Trophoblast cell (in vitro differentiated cells and primary cell): ENCODE measurements at regions not wholly inside any gene's neighbourhood (a gene's known extent, or its start where the extent isn't known, plus 50 kb on each side); places are given as distances from the start of the nearest gene placed in this dataset.

Experiments
- DNase-seq, 2 donors: peaks; one replicate each; pipeline ENCODE4 v3.0.0-alpha.2; 2016
- H2AFZ ChIP-seq: 2 replicates; pipeline ENCODE4 v1.6.1; 2013; ENCODE audit warnings: low read length, moderate library complexity, mild to moderate bottlenecking; ENCODE audit not compliant: insufficient read depth, poor library complexity
- H2AK5ac ChIP-seq: 2 replicates; pipeline ENCODE4 v1.6.1; 2013; ENCODE audit warnings: mild to moderate bottlenecking, low read length
- H2BK120ac ChIP-seq: 2 replicates; pipeline ENCODE4 v1.6.1; 2013; ENCODE audit warnings: low read length, mild to moderate bottlenecking, moderate library complexity; ENCODE audit not compliant: insufficient read depth, poor library complexity
- H2BK12ac ChIP-seq: 2 replicates; pipeline ENCODE4 v1.6.1; 2013; ENCODE audit warnings: mild to moderate bottlenecking, low read length, moderate library complexity
- H2BK5ac ChIP-seq: 2 replicates; pipeline ENCODE4 v1.6.1; 2013; ENCODE audit warnings: low read length, low read depth, moderate library complexity, mild to moderate bottlenecking; ENCODE audit not compliant: poor library complexity
- H3K14ac ChIP-seq: 2 replicates; pipeline ENCODE4 v1.6.1; 2013; ENCODE audit warnings: mild to moderate bottlenecking, low read length
- H3K18ac ChIP-seq: 2 replicates; pipeline ENCODE4 v1.6.1; 2013; ENCODE audit warnings: mild to moderate bottlenecking, low read length
- H3K23ac ChIP-seq: 2 replicates; pipeline ENCODE4 v1.6.1; 2013; ENCODE audit warnings: low read length
- H3K27ac ChIP-seq: 2 replicates; pipeline ENCODE4 v1.5.1; 2013; ENCODE audit warnings: low read depth, mild to moderate bottlenecking, inconsistent platforms, low read length, moderate library complexity
- H3K27me3 ChIP-seq: 2 replicates; pipeline ENCODE4 v1.6.1; 2013; ENCODE audit warnings: inconsistent platforms, mild to moderate bottlenecking, low read length, moderate library complexity; ENCODE audit not compliant: insufficient read depth
- H3K36me3 ChIP-seq, 2 experiments: 1 replicate in 1 of 2; 2 replicates in 1 of 2; pipeline ENCODE4 v1.6.1; 2013; ENCODE audit warnings: low read length in 2 of 2, mild to moderate bottlenecking in 2 of 2, moderate library complexity in 1 of 2; ENCODE audit not compliant: insufficient read depth in 2 of 2, control insufficient read depth in 1 of 2
- H3K4ac ChIP-seq: 2 replicates; pipeline ENCODE4 v1.6.1; 2013; ENCODE audit warnings: low read depth, mild to moderate bottlenecking, low read length, moderate library complexity
- H3K4me1 ChIP-seq, 2 experiments: 1 replicate in 1 of 2; 2 replicates in 1 of 2; pipeline ENCODE4 v1.6.1; 2013; ENCODE audit warnings: low read length in 2 of 2, mild to moderate bottlenecking in 2 of 2, moderate library complexity in 1 of 2; ENCODE audit not compliant: insufficient read depth in 2 of 2, control insufficient read depth in 1 of 2
- H3K4me2 ChIP-seq: 2 replicates; pipeline ENCODE4 v1.6.1; 2013; ENCODE audit warnings: inconsistent platforms, mild to moderate bottlenecking, low read length, moderate library complexity
- H3K4me3 ChIP-seq: 2 replicates; pipeline ENCODE4 v1.5.1; 2013; ENCODE audit warnings: mild to moderate bottlenecking, low read depth, low read length, inconsistent platforms
- H3K79me1 ChIP-seq: one replicate; pipeline ENCODE4 v1.6.1; 2013; ENCODE audit warnings: low read length
- H3K79me2 ChIP-seq: 2 replicates; pipeline ENCODE4 v1.6.1; 2013; ENCODE audit warnings: low read length, mild to moderate bottlenecking; ENCODE audit not compliant: control insufficient read depth, insufficient read depth, poor library complexity
- H3K9ac ChIP-seq: 2 replicates; pipeline ENCODE4 v1.6.1; 2013; ENCODE audit warnings: mild to moderate bottlenecking, low read length
- H3K9me3 ChIP-seq: 2 replicates; pipeline ENCODE4 v1.6.1; 2013; ENCODE audit warnings: low read depth, mild to moderate bottlenecking, control low read depth, inconsistent platforms, low read length; ENCODE audit not compliant: insufficient read depth
- H4K12ac ChIP-seq: 2 replicates; pipeline ENCODE4 v1.6.1; 2013; ENCODE audit warnings: low read depth, mild to moderate bottlenecking, low read length, moderate library complexity
- H4K8ac ChIP-seq: 2 replicates; pipeline ENCODE4 v1.6.1; 2013; ENCODE audit warnings: low read depth, mild to moderate bottlenecking, low read length, moderate library complexity
- H4K91ac ChIP-seq: one replicate; pipeline ENCODE4 v1.6.1; 2013; ENCODE audit warnings: low read depth, mild to moderate bottlenecking, low read length, moderate library complexity
- WGBS: extraction: QIAGEN DNeasy Blood & Tissue Kit; methylation state at CpG from one replicate; pipeline ENCODE4 v1.1.7; 2013; ENCODE audit warnings: missing lambda C conversion rate; ENCODE audit not compliant: insufficient read length, insufficient coverage; ENCODE audit errors: extremely low coverage; 5-methylcytosine and 5-hydroxymethylcytosine counted together

DNA sequence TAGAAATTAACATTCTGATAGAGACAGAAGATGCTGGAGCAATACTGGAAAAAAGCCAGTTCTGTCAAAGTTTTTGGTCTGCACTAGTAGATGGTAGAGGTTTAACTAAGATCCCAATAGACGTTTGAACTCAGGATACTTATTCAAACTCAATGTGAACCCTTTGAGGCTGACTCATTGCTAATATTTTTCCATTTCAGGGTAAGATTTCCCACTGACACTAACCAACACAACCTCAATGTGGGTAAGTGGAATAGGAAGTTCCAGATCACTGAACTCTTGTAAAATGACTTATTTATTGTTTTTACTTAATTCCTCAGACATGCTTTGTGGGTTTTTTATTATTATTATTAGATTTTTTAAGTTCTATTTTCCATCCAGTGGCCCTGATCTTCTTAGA, 1024.8 kb downstream of the EPHA3 start:
- no peak overlapping the region for H4K91ac ChIP-seq
- no peak overlapping the region for H4K12ac ChIP-seq
- H3K4me3 ChIP-seq, result no peak overlapping the region
- no peak overlapping the region for H3K23ac ChIP-seq
- H3K18ac ChIP-seq, result no peak overlapping the region
- no peak overlapping the region for H2BK120ac ChIP-seq
- no peak overlapping the region for H4K8ac ChIP-seq
- no peak overlapping the region for H3K14ac ChIP-seq
- no peak overlapping the region for H3K27ac ChIP-seq
- WGBS, result no CpG with 5 or more reads among the region's 1 CpG
- H3K4ac ChIP-seq, result no peak overlapping the region
- H3K9ac ChIP-seq, result no peak overlapping the region
- H3K9me3 ChIP-seq, result no peaks in the 10 kb centered on the region
- H3K79me2 ChIP-seq, result no peaks in the 10 kb centered on the region
- no peak overlapping the region for H2AFZ ChIP-seq
- no peaks in the 10 kb centered on the region for H3K4me1 ChIP-seq
- no peaks in the 10 kb centered on the region for H3K27me3 ChIP-seq
- no peak for DNase-seq
- H2AK5ac ChIP-seq, result no peak overlapping the region
- H2BK5ac ChIP-seq, result no peak overlapping the region
- H3K79me1 ChIP-seq, result no peaks in the 10 kb centered on the region
- H3K4me2 ChIP-seq, result no peak overlapping the region
- no peaks in the 10 kb centered on the region for H3K36me3 ChIP-seq
- no peak overlapping the region for H2BK12ac ChIP-seq

DNA sequence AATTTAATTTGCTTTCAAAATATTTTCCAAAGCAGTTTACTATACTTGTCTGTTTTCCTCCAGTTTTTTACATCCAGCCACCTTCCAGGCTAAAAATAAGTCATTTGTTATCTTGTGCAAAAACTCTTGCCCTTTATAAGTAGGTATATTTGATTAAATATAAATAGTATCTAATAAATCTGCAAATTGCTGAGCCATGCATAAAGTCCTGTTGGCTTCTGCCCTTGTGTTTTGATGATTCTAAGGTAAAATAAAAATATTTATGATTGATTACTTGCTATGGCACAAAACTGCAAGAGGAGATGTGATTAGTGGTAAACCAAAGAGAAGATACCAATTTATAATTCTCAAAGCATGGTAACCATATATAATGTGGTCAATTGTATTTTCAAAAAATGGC, 1026.7 kb downstream of the EPHA3 start:
- Histone ChIP-seq H2BK12ac (no peak overlapping the region), H2AK5ac (no peak overlapping the region), H2AFZ (no peak overlapping the region), H3K79me2 (no peaks in the 10 kb centered on the region), H3K4me3 (no peak overlapping the region), H4K91ac (no peak overlapping the region), H3K9ac (no peak overlapping the region), H2BK120ac (no peak overlapping the region), H3K18ac (no peak overlapping the region), H3K4ac (no peak overlapping the region), H3K4me2 (no peak overlapping the region), H3K14ac (no peak overlapping the region), H3K4me1 (no peaks in the 10 kb centered on the region), H3K9me3 (no peaks in the 10 kb centered on the region), H3K23ac (no peak overlapping the region), H2BK5ac (no peak overlapping the region), H4K12ac (no peak overlapping the region), H3K27me3 (no peaks in the 10 kb centered on the region), H3K36me3 (no peaks in the 10 kb centered on the region), H3K79me1 (no peaks in the 10 kb centered on the region), H3K27ac (no peak overlapping the region), H4K8ac (no peak overlapping the region)
- no peak for DNase-seq

DNA sequence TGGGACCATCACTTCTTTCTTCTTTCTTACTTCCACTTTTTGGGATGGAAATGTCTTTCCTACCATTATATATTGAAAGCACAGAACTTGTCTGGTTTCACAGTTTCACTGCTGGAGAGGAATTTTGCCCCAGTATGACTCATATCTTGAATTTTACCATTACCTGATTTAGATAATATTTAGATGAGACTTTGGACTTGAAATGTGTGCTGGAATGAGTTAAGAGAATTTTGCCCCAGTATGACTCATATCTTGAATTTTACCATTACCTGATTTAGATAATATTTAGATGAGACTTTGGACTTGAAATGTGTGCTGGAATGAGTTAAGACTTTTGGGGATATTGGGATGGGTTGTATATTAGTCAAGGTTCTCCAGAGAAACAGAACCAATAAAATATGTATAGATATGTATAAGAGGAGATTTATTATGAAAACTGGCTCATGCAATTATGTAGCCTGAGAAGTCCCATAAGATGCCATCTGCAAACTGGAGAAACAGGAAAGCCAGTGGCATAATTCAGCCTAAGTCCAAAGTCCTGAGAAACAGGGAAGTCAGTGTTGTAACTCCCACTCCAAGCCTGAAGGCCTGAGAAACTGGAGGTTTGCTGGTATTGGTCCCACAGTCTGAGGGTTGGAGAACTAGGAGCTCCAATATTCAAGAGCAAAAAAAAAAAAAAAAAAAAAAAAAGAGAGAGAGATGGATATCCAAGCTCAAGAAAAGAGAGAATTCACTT, 1029.2 kb downstream of the EPHA3 start:
- H3K18ac ChIP-seq, result no peak overlapping the region
- no peak overlapping the region for H2BK120ac ChIP-seq
- no peaks in the 10 kb centered on the region for H3K9me3 ChIP-seq
- H2AK5ac ChIP-seq, result no peak overlapping the region
- no peak overlapping the region for H3K14ac ChIP-seq
- H3K79me2 ChIP-seq, result no peaks in the 10 kb centered on the region
- no peaks in the 10 kb centered on the region for H3K36me3 ChIP-seq
- no peak overlapping the region for H3K4me2 ChIP-seq
- DNase-seq, result no peak
- H3K79me1 ChIP-seq, result no peaks in the 10 kb centered on the region
- no peak overlapping the region for H3K4me3 ChIP-seq
- no peak overlapping the region for H2BK12ac ChIP-seq
- no peaks in the 10 kb centered on the region for H3K4me1 ChIP-seq
- no peak overlapping the region for H3K27ac ChIP-seq
- no peak overlapping the region for H4K12ac ChIP-seq
- no peak overlapping the region for H3K23ac ChIP-seq
- no peak overlapping the region for H3K4ac ChIP-seq
- H2AFZ ChIP-seq, result no peak overlapping the region
- H3K27me3 ChIP-seq, result no peaks in the 10 kb centered on the region
- no peak overlapping the region for H4K91ac ChIP-seq
- H4K8ac ChIP-seq, result no peak overlapping the region
- no peak overlapping the region for H3K9ac ChIP-seq
- no peak overlapping the region for H2BK5ac ChIP-seq

DNA sequence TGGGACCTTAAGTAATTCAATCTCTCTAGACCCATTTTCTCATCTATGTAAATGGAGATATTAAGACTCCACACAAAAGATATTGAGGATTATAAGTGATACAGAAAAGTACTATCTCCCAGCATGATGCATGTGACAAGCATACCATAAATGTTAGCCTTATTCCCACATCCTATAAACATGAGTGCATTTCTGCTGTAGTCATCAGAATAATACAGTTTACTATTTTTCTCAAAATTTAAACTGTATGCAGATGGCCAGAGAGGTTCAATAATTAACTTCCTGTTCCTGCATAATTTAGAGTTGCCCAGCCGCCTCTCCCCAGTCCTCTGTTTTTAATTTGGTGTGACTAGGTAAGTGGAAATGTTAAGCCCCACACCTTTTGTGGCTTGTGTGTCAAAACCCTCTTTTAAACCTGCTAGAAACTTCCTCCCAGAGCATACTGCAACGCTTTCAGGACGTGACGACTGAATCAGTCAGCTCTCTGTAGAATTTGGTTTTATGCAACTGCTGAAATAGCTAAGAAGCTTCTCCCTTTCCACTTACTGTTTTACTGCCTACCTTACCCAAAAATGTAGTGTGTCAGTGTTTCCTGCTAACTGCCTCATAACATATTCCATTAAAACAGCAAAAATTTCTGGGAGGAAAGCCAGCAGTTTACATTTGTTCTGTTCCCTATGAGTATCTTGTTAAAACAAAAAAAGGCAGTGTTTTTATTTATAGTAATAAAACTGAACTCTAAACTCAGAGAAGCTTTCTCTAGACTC, 1037.9 kb downstream of the EPHA3 start:
- H3K14ac ChIP-seq, result no peak overlapping the region
- no peaks in the 10 kb centered on the region for H3K79me2 ChIP-seq
- no peak overlapping the region for H3K4me3 ChIP-seq
- H4K12ac ChIP-seq, result no peak overlapping the region
- WGBS, result no CpG with 5 or more reads among the region's 4 CpGs
- H2AK5ac ChIP-seq, result no peak overlapping the region
- H2AFZ ChIP-seq, result no peak overlapping the region
- H3K27me3 ChIP-seq, result no peaks in the 10 kb centered on the region
- H3K18ac ChIP-seq, result no peak overlapping the region
- no peak for DNase-seq
- H4K8ac ChIP-seq, result no peak overlapping the region
- no peak overlapping the region for H2BK120ac ChIP-seq
- no peak overlapping the region for H2BK12ac ChIP-seq
- no peaks in the 10 kb centered on the region for H3K9me3 ChIP-seq
- H3K4ac ChIP-seq, result no peak overlapping the region
- no peak overlapping the region for H4K91ac ChIP-seq
- no peaks in the 10 kb centered on the region for H3K4me1 ChIP-seq
- no peak overlapping the region for H3K4me2 ChIP-seq
- no peak overlapping the region for H3K23ac ChIP-seq
- no peak overlapping the region for H3K27ac ChIP-seq
- no peak overlapping the region for H2BK5ac ChIP-seq
- H3K9ac ChIP-seq, result no peak overlapping the region
- no peaks in the 10 kb centered on the region for H3K36me3 ChIP-seq
- no peaks in the 10 kb centered on the region for H3K79me1 ChIP-seq
